PC-9 (cell line): ENCODE measurements at regions not wholly inside any gene's neighbourhood (a gene's known extent, or its start where the extent isn't known, plus 50 kb on each side); places are given as distances from the start of the nearest gene placed in this dataset.

ENCODE experiments used
- BruUV-seq: library from RNA; stranded (reverse); fragments of 400-500 nt; replicated peaks from 2 replicates; lab custom pipeline; 2021; lab: Mats Ljungman, UMichigan
- CTCF ChIA-PET: fragments of 300-600 bp; sonication (Branson Sonifier 250); formaldehyde crosslinking; loops from one replicate; lab custom pipeline; 2022; ENCODE audit warnings: antibody characterized with exemption; lab: Charles Lee
- POLR2A ChIA-PET: fragments of 300-600 bp; sonication (Branson Sonifier 250); formaldehyde crosslinking; loops from one replicate; lab custom pipeline; 2022; ENCODE audit warnings: antibody characterized with exemption; ENCODE audit not compliant: unreplicated experiment; lab: Charles Lee
- DNase-seq, 2 experiments: peaks; one replicate each; pipeline versions ENCODE4 v3.0.0 to v3.0.0-alpha.2; 2015 to 2022; ENCODE audit warnings: mixed read lengths in 1 of 2
- H2AFZ ChIP-seq: fragments of 200-600 bp; sonication (generic); 2 replicates; pipeline ENCODE4 v1.8.1; 2017; ENCODE audit warnings: antibody characterized with exemption
- H3F3A ChIP-seq: fragments of 200-600 bp; sonication (generic); 2 replicates; pipeline ENCODE4 v1.8.1; 2017; ENCODE audit warnings: antibody characterized with exemption, mild to moderate bottlenecking, low read depth; ENCODE audit not compliant: insufficient read depth
- H3K27ac ChIP-seq: fragments of 200-600 bp; sonication (generic); 2 replicates; pipeline ENCODE4 v1.6.1; 2016; ENCODE audit warnings: mixed run types
- H3K27me3 ChIP-seq: fragments of 200-600 bp; sonication (generic); 2 replicates; pipeline ENCODE4 v1.6.1; 2016; ENCODE audit warnings: low read depth, mixed run types; ENCODE audit not compliant: insufficient read depth
- H3K36me3 ChIP-seq: fragments of 200-600 bp; sonication (generic); 2 replicates; pipeline ENCODE4 v1.6.1; 2016; ENCODE audit warnings: low read depth, mixed run types
- H3K4me1 ChIP-seq: fragments of 200-600 bp; sonication (generic); replicated peaks from 2 replicates; pipeline ENCODE4 v1.6.1; 2016; ENCODE audit warnings: mixed run types; ENCODE audit not compliant: insufficient read depth
- H3K4me2 ChIP-seq: fragments of 200-600 bp; sonication (generic); 2 replicates; pipeline ENCODE4 v1.6.1; 2017; ENCODE audit warnings: mixed run types
- H3K4me3 ChIP-seq: fragments of 200-600 bp; sonication (generic); 2 replicates; pipeline ENCODE4 v1.6.1; 2016; ENCODE audit warnings: mixed run types
- H3K79me2 ChIP-seq: fragments of 200-600 bp; sonication (generic); 2 replicates; pipeline ENCODE4 v1.6.1; 2017; ENCODE audit warnings: low read depth, mixed run types
- H3K9me2 ChIP-seq: fragments of 200-600 bp; sonication (generic); 2 replicates; pipeline ENCODE4 v1.8.1; 2017; ENCODE audit warnings: mild to moderate bottlenecking; ENCODE audit not compliant: insufficient read depth
- H3K9me3 ChIP-seq: fragments of 200-600 bp; sonication (generic); 2 replicates; pipeline ENCODE4 v1.8.1; 2016; ENCODE audit warnings: low read depth; ENCODE audit not compliant: insufficient read depth
- H4K20me1 ChIP-seq: fragments of 200-600 bp; sonication (generic); 2 replicates; pipeline ENCODE4 v1.8.1; 2017; ENCODE audit not compliant: insufficient read depth
- EZH2 ChIP-seq: fragments of 200-600 bp; sonication (generic); IDR thresholded peaks from 2 replicates; pipeline ENCODE4 v1.8.0; 2017; ENCODE audit warnings: antibody characterized with exemption, low read depth
- intact Hi-C: fragments of 100-400 bp; cut with micrococcal nuclease; formaldehyde crosslinking; loops from one replicate; pipeline ENCODE4 v1.10.0; 2022; ENCODE audit not compliant: unreplicated experiment
- TF ChIP-seq, protein P1 (sequence below): fragments of 200-600 bp; sonication (generic); conservative IDR thresholded peaks from 2 replicates; pipeline ENCODE4 v1.6.1; 2017; ENCODE audit warnings: mixed run types, antibody characterized with exemption, mild to moderate bottlenecking, moderate library complexity

DNA sequence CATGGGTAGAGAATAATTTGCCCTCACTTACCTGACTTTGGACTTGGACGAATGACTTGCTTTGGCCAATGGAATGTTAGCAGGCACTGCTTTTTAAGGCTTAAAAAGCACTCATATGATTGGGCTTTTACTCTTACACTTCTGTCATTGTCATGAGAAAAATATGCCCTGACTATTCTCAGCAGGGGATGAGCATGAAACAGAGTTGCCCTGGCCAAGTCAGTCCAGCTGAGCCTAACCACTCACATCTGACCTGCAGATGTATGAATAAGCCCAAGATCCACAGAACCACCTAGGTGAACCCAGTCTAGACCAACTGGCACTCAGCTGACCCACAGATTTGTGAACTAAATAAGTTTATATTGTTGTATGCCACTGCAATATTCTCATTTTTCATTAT lies 573.5 kb downstream of the TNS3 start:
- DNase-seq: no peak
- intact Hi-C loops: loop anchor here (10.0 kb wide), 1 partner anchor 126 kb away; no protein-coding TSS in a partner anchor
- H3K9me3 ChIP-seq: no peaks in the 10 kb centered on the region
- H4K20me1 ChIP-seq: no peaks in the 10 kb centered on the region
- POLR2A ChIA-PET: no interaction called here
- CTCF ChIA-PET: no interaction called here
- BruUV-seq: no TSS peak
- 0 out of 2 replicates have a peak, but pooled peaks cover 5% of the 10 kb centered on the region for H3K9me2 ChIP-seq
- H3K79me2 ChIP-seq: no peaks in the 10 kb centered on the region
- TF ChIP-seq, protein P1, sequence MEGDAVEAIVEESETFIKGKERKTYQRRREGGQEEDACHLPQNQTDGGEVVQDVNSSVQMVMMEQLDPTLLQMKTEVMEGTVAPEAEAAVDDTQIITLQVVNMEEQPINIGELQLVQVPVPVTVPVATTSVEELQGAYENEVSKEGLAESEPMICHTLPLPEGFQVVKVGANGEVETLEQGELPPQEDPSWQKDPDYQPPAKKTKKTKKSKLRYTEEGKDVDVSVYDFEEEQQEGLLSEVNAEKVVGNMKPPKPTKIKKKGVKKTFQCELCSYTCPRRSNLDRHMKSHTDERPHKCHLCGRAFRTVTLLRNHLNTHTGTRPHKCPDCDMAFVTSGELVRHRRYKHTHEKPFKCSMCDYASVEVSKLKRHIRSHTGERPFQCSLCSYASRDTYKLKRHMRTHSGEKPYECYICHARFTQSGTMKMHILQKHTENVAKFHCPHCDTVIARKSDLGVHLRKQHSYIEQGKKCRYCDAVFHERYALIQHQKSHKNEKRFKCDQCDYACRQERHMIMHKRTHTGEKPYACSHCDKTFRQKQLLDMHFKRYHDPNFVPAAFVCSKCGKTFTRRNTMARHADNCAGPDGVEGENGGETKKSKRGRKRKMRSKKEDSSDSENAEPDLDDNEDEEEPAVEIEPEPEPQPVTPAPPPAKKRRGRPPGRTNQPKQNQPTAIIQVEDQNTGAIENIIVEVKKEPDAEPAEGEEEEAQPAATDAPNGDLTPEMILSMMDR: no peak
- no peak for TF ChIP-seq EZH2
- H3K4me2 ChIP-seq: no peak overlapping the region
- no peak overlapping the region for H2AFZ ChIP-seq
- H3K36me3 ChIP-seq: no peaks in the 10 kb centered on the region
- H3F3A ChIP-seq: no peaks in the 10 kb centered on the region
- H3K27ac ChIP-seq: no peak overlapping the region
- H3K4me3 ChIP-seq: no peak overlapping the region
- no peaks in the 10 kb centered on the region for H3K4me1 ChIP-seq
- no peaks in the 10 kb centered on the region for H3K27me3 ChIP-seq

DNA sequence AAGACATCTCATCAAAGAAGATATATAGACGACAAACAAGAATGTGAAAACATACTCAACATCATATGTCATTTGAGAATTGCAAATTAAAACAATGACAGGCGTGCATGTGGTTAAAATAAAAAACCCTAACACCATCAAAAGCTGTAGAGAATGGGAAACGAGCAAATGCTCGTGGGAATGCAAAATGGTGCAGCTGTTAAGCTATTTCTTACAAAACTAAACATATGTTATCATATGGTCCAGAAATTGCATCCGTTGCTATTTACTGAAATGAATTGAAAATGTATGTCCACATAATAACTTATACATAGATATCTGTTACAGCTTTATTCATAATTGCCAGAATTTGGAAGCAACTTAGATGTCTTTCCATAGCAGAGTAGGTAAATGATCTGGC lies 574.4 kb downstream of the TNS3 start:
- ChIA-PET POLR2A (no interaction called here), CTCF (no interaction called here)
- Histone ChIP-seq H3K9me3 (no peaks in the 10 kb centered on the region), H3K79me2 (no peaks in the 10 kb centered on the region), H3K27me3 (no peaks in the 10 kb centered on the region), H2AFZ (no peak overlapping the region), H4K20me1 (no peaks in the 10 kb centered on the region), H3K27ac (no peak overlapping the region), H3K4me2 (no peak overlapping the region), H3K36me3 (no peaks in the 10 kb centered on the region), H3K4me3 (no peak overlapping the region), H3K4me1 (no peaks in the 10 kb centered on the region), H3K9me2 (0 out of 2 replicates have a peak, but pooled peaks cover 5% of the 10 kb centered on the region), H3F3A (no peaks in the 10 kb centered on the region)
- TF ChIP-seq EZH2: no peak
- TF ChIP-seq, protein P1: no peak
- intact Hi-C loops: loop anchor here (10.0 kb wide), 1 partner anchor 127 kb away; no protein-coding TSS in a partner anchor
- DNase-seq: no peak
- no TSS peak for BruUV-seq

DNA sequence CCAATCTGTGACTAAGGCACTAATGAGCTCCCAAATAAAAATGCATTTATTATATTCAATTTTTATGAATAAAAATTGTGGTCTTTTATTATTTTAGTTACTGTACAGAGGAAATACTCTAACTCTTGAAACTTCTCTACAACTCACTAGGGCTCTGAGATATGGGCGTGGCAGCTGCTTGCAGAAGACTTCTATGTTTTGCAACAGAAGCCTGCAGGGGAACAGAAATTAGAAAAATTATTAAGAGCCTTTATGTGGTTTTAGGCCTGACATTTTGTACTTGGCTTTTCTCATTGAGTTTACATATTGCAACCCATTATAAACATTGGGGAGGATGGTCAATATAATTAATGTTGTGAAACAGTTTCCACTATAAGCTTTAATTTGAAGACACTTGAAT lies 581.4 kb downstream of the TNS3 start:
- H3K4me3 ChIP-seq: no peak overlapping the region
- H3K9me2 ChIP-seq: peaks cover 11% of the 10 kb centered on the region; the same call in 1 of the 2 replicates
- H3K79me2 ChIP-seq: no peaks in the 10 kb centered on the region
- no peak overlapping the region for H3K4me2 ChIP-seq
- no peaks in the 10 kb centered on the region for H3K9me3 ChIP-seq
- ChIA-PET POLR2A (interaction anchor here (0.8 kb wide), 1 partner anchor 431 kb away, joined by 5 read pairs; no protein-coding TSS in a partner anchor), CTCF (interaction anchor here (0.6 kb wide), 1 partner anchor 31 kb away, joined by 4 read pairs; no protein-coding TSS in a partner anchor)
- no peaks in the 10 kb centered on the region for H3F3A ChIP-seq
- no peaks in the 10 kb centered on the region for H4K20me1 ChIP-seq
- no peak for TF ChIP-seq EZH2
- TF ChIP-seq, protein P1: no peak
- BruUV-seq: no TSS peak
- H3K4me1 ChIP-seq: no peaks in the 10 kb centered on the region
- no peaks in the 10 kb centered on the region for H3K36me3 ChIP-seq
- H3K27me3 ChIP-seq: no peaks in the 10 kb centered on the region
- H2AFZ ChIP-seq: no peak overlapping the region
- DNase-seq: no peak
- intact Hi-C loops: loop anchor here (10.0 kb wide), 1 partner anchor 134 kb away; no protein-coding TSS in a partner anchor
- H3K27ac ChIP-seq: no peak overlapping the region
